Neutrophil (primary cell): ENCODE measurements at regions not wholly inside any gene's neighbourhood (a gene's known extent, or its start where the extent isn't known, plus 50 kb on each side); places are given as distances from the start of the nearest gene placed in this dataset.

ENCODE experiments used
- H3K27ac ChIP-seq: fragments of 200-600 bp; sonication (generic); 2 replicates; pipeline ENCODE4 v1.5.1; 2016; ENCODE audit warnings: mild to moderate bottlenecking, moderate library complexity
- H3K27me3 ChIP-seq: fragments of 200-600 bp; sonication (generic); 2 replicates; pipeline ENCODE4 v1.6.0; 2016; ENCODE audit warnings: mild to moderate bottlenecking
- H3K36me3 ChIP-seq: fragments of 200-600 bp; sonication (generic); 2 replicates; pipeline ENCODE4 v1.5.1; 2017
- H3K4me1 ChIP-seq, 2 experiments: fragments of 200-600 bp in 1 of 2; sonication (generic) in 1 of 2; 1 replicate in 1 of 2; 2 replicates in 1 of 2; pipeline versions ENCODE4 v1.5.1 to v1.6.1; 2013 to 2016; ENCODE audit warnings: low read depth in 1 of 2, low read length in 1 of 2, mild to moderate bottlenecking in 1 of 2, moderate library complexity in 1 of 2; ENCODE audit not compliant: control insufficient read depth in 1 of 2, insufficient read depth in 1 of 2
- H3K4me3 ChIP-seq, 2 experiments: fragments of 200-600 bp in 1 of 2; sonication (generic) in 1 of 2; 1 replicate in 1 of 2; 2 replicates in 1 of 2; pipeline ENCODE4 v1.5.1; 2013 to 2016; ENCODE audit warnings: low read depth in 1 of 2, low read length in 1 of 2, mild to moderate bottlenecking in 1 of 2, moderate library complexity in 1 of 2
- H3K9me3 ChIP-seq: fragments of 200-600 bp; sonication (generic); 2 replicates; pipeline ENCODE4 v1.5.1; 2016
- CTCF ChIP-seq: fragments of 200-600 bp; sonication (generic); IDR thresholded peaks from 2 replicates; pipeline ENCODE4 v1.5.1; 2016; ENCODE audit warnings: antibody characterized with exemption

GRCh38 chr15:31473385-31474058 lies 146.9 kb downstream of the KLF13 start:
- Histone ChIP-seq H3K27me3 (peaks cover 40% of the 10 kb centered on the region), H3K9me3 (no peaks in the 10 kb centered on the region), H3K4me3 (no peak overlapping the region), H3K36me3 (no peaks in the 10 kb centered on the region), H3K27ac (no peak overlapping the region), H3K4me1 (no peaks in the 10 kb centered on the region)
- no peak for TF ChIP-seq CTCF

- no peaks in the 10 kb centered on the region for H3K4me1 ChIP-seq
- no peak overlapping the region for H3K4me3 ChIP-seq
- H3K9me3 ChIP-seq, result no peaks in the 10 kb centered on the region
- H3K27me3 ChIP-seq, result peaks cover 46% of the 10 kb centered on the region
- H3K27ac ChIP-seq, result no peak overlapping the region
- no peaks in the 10 kb centered on the region for H3K36me3 ChIP-seq
- TF ChIP-seq CTCF, result no peak
These were observed 147.6 kb downstream of the KLF13 start for GRCh38 chr15:31474059-31474868.

GRCh38 chr15:31476236-31476810 lies 149.7 kb downstream of the KLF13 start:
- H3K27me3 ChIP-seq, result peaks cover 61% of the 10 kb centered on the region
- TF ChIP-seq CTCF, result no peak
- no peaks in the 10 kb centered on the region for H3K4me1 ChIP-seq
- no peak overlapping the region for H3K27ac ChIP-seq
- no peaks in the 10 kb centered on the region for H3K36me3 ChIP-seq
- no peak overlapping the region for H3K4me3 ChIP-seq
- H3K9me3 ChIP-seq, result no peaks in the 10 kb centered on the region

- Histone ChIP-seq H3K4me3 (no peak overlapping the region), H3K4me1 (no peaks in the 10 kb centered on the region), H3K9me3 (no peaks in the 10 kb centered on the region), H3K27me3 (peaks cover 61% of the 10 kb centered on the region), H3K27ac (no peak overlapping the region), H3K36me3 (no peaks in the 10 kb centered on the region)
- no peak for TF ChIP-seq CTCF
These were observed 150.2 kb downstream of the KLF13 start for GRCh38 chr15:31476866-31477265.

- peaks cover 61% of the 10 kb centered on the region for H3K27me3 ChIP-seq
- no peaks in the 10 kb centered on the region for H3K9me3 ChIP-seq
- no peaks in the 10 kb centered on the region for H3K36me3 ChIP-seq
- no peak overlapping the region for H3K27ac ChIP-seq
- no peak overlapping the region for H3K4me3 ChIP-seq
- TF ChIP-seq CTCF, result no peak
- H3K4me1 ChIP-seq, result no peaks in the 10 kb centered on the region
These were observed 150.7 kb downstream of the KLF13 start for GRCh38 chr15:31477301-31477700.
